HEK293 (cell line): ENCODE measurements at regions not wholly inside any gene's neighbourhood (a gene's known extent, or its start where the extent isn't known, plus 50 kb on each side); places are given as distances from the start of the nearest gene placed in this dataset.
A peak's percentile ranks its signal among the peaks of the same experiment; 100 is the strongest.

Experiments used
- CTCF ChIA-PET: fragments of 350-600 bp; formaldehyde crosslinking; extraction: SDS; loops from one replicate; lab custom pipeline; 2021; ENCODE audit warnings: antibody characterized with exemption; lab: Yijun Ruan, JAX
- POLR2A ChIA-PET: fragments of 300-600 bp; formaldehyde crosslinking; extraction: SDS; loops from one replicate; lab custom pipeline; 2020; ENCODE audit warnings: antibody characterized with exemption, inconsistent platforms; lab: Yijun Ruan, JAX
- H3K27ac ChIP-seq: fragments of 200-500 bp; sonication (Bioruptor generic); 2 replicates; pipeline ENCODE4 v1.5.1; 2014; ENCODE audit warnings: low read depth, low read length, control low read depth, inconsistent platforms; ENCODE audit errors: extremely low read depth
- H3K36me3 ChIP-seq, 2 experiments: fragments of 200-500 bp in 1 of 2; sonication (Bioruptor generic) in 1 of 2; 1 replicate in 1 of 2; 2 replicates in 1 of 2; pipeline ENCODE4 v1.5.1; 2014 to 2017; ENCODE audit warnings: inconsistent platforms in 2 of 2, low read length in 2 of 2; ENCODE audit not compliant: control insufficient read depth in 2 of 2, insufficient read depth in 1 of 2
- H3K4me1 ChIP-seq: fragments of 200-500 bp; sonication (Bioruptor generic); 2 replicates; pipeline ENCODE4 v1.5.1; 2014; ENCODE audit warnings: mild to moderate bottlenecking, low read length, inconsistent platforms; ENCODE audit not compliant: control insufficient read depth, insufficient read depth
- H3K4me3 ChIP-seq: 2 replicates; pipeline ENCODE4 v1.5.1; 2011; ENCODE audit warnings: low read depth, mild to moderate bottlenecking, control low read depth, low read length, moderate library complexity
- H3K9me3 ChIP-seq: fragments of 200-500 bp; sonication (Bioruptor generic); 2 replicates; pipeline ENCODE4 v1.5.1; 2014; ENCODE audit warnings: low read depth, low read length, inconsistent platforms; ENCODE audit not compliant: control insufficient read depth, insufficient read depth
- ATF2 ChIP-seq: fragments of 450-650 bp; formaldehyde crosslinking; IDR thresholded peaks from 2 replicates; pipeline ENCODE4 v1.5.1; 2016; ENCODE audit warnings: missing biosample characterization, missing genetic modification characterization, low read depth
- ELK4 ChIP-seq: IDR thresholded peaks from 2 replicates; pipeline ENCODE4 v1.6.1; 2011; ENCODE audit warnings: mild to moderate bottlenecking, low read depth, low read length, borderline replicate concordance
- GFI1B ChIP-seq: fragments of 450-650 bp; formaldehyde crosslinking; IDR thresholded peaks from 2 replicates; pipeline ENCODE4 v1.5.1; 2016; ENCODE audit warnings: missing biosample characterization, missing genetic modification characterization
- KLF7 ChIP-seq: fragments of 450-650 bp; formaldehyde crosslinking; IDR thresholded peaks from 2 replicates; pipeline ENCODE4 v1.5.1; 2016; ENCODE audit warnings: missing biosample characterization, missing genetic modification characterization, borderline replicate concordance
- KLF8 ChIP-seq: fragments of 450-650 bp; formaldehyde crosslinking; IDR thresholded peaks from 2 replicates; pipeline ENCODE4 v1.5.1; 2016; ENCODE audit warnings: missing biosample characterization, missing genetic modification characterization
- KLF9 ChIP-seq: fragments of 450-650 bp; formaldehyde crosslinking; IDR thresholded peaks from 2 replicates; pipeline ENCODE4 v1.5.1; 2016; ENCODE audit warnings: missing biosample characterization, missing genetic modification characterization, low read depth
- MZF1 ChIP-seq: fragments of 450-650 bp; formaldehyde crosslinking; IDR thresholded peaks from 2 replicates; pipeline ENCODE4 v1.5.1; 2017; ENCODE audit warnings: missing biosample characterization, missing genetic modification characterization, borderline replicate concordance
- PRDM4 ChIP-seq: fragments of 450-650 bp; formaldehyde crosslinking; IDR thresholded peaks from 2 replicates; pipeline ENCODE4 v1.5.1; 2017; ENCODE audit warnings: missing biosample characterization, missing genetic modification characterization
- YY2 ChIP-seq: fragments of 450-650 bp; formaldehyde crosslinking; IDR thresholded peaks from 2 replicates; pipeline ENCODE4 v1.5.1; 2016; ENCODE audit warnings: missing biosample characterization, missing genetic modification characterization
- ZNF112 ChIP-seq: fragments of 450-650 bp; formaldehyde crosslinking; IDR thresholded peaks from 2 replicates; pipeline ENCODE4 v1.5.0; 2017; ENCODE audit warnings: missing biosample characterization, missing genetic modification characterization
- ZNF138 ChIP-seq: fragments of 450-650 bp; formaldehyde crosslinking; IDR thresholded peaks from 2 replicates; pipeline ENCODE4 v1.5.1; 2016; ENCODE audit warnings: missing biosample characterization, missing genetic modification characterization, borderline replicate concordance
- ZNF174 ChIP-seq: fragments of 450-650 bp; formaldehyde crosslinking; IDR thresholded peaks from 2 replicates; pipeline ENCODE4 v1.5.0; 2017; ENCODE audit warnings: missing biosample characterization, mild to moderate bottlenecking, missing genetic modification characterization
- ZNF18 ChIP-seq: fragments of 450-650 bp; formaldehyde crosslinking; IDR thresholded peaks from 2 replicates; pipeline ENCODE4 v1.5.1; 2016; ENCODE audit warnings: missing biosample characterization, missing genetic modification characterization
- ZNF211 ChIP-seq: fragments of 450-650 bp; formaldehyde crosslinking; IDR thresholded peaks from 2 replicates; pipeline ENCODE4 v1.5.1; 2016; ENCODE audit warnings: low read depth, missing biosample characterization, missing genetic modification characterization
- ZNF354C ChIP-seq: fragments of 450-650 bp; formaldehyde crosslinking; IDR thresholded peaks from 2 replicates; pipeline ENCODE4 v1.5.1; 2016; ENCODE audit warnings: missing biosample characterization, missing genetic modification characterization, low read depth, borderline replicate concordance
- ZNF433 ChIP-seq: fragments of 450-650 bp; formaldehyde crosslinking; IDR thresholded peaks from 2 replicates; pipeline ENCODE4 v1.5.1; 2016; ENCODE audit warnings: missing biosample characterization, missing genetic modification characterization, low read depth
- ZNF48 ChIP-seq: fragments of 450-650 bp; formaldehyde crosslinking; IDR thresholded peaks from 2 replicates; pipeline ENCODE4 v1.5.1; 2016; ENCODE audit warnings: missing biosample characterization, missing genetic modification characterization
- ZNF521 ChIP-seq: fragments of 450-650 bp; formaldehyde crosslinking; IDR thresholded peaks from 2 replicates; pipeline ENCODE4 v1.5.1; 2017; ENCODE audit warnings: missing biosample characterization, mild to moderate bottlenecking, missing genetic modification characterization
- ZNF585B ChIP-seq: fragments of 450-650 bp; formaldehyde crosslinking; IDR thresholded peaks from 2 replicates; pipeline ENCODE4 v1.5.1; 2016; ENCODE audit warnings: missing biosample characterization, missing genetic modification characterization
- ZNF623 ChIP-seq: fragments of 450-650 bp; formaldehyde crosslinking; IDR thresholded peaks from 2 replicates; pipeline ENCODE4 v1.5.1; 2016; ENCODE audit warnings: missing biosample characterization, missing genetic modification characterization
- ZNF785 ChIP-seq: fragments of 450-650 bp; formaldehyde crosslinking; IDR thresholded peaks from 2 replicates; pipeline ENCODE4 v1.5.1; 2016; ENCODE audit warnings: missing biosample characterization, missing genetic modification characterization
- ZNF837 ChIP-seq: fragments of 450-650 bp; formaldehyde crosslinking; IDR thresholded peaks from 2 replicates; pipeline ENCODE4 v1.5.1; 2016; ENCODE audit warnings: missing biosample characterization, missing genetic modification characterization
- ZSCAN4 ChIP-seq: fragments of 450-650 bp; formaldehyde crosslinking; IDR thresholded peaks from 2 replicates; pipeline ENCODE4 v1.5.1; 2017; ENCODE audit warnings: missing biosample characterization, missing genetic modification characterization

- ChIA-PET CTCF (interaction anchor here (0.5 to 4.5 kb wide), 3 partner anchors 33 to 536 kb away, joined by 3 to 21 read pairs (median 4); no protein-coding TSS in a partner anchor), POLR2A (no interaction called here)
These were observed 181.8 kb upstream of the RAG2 start for GRCh38 chr11:36779791-36780190.

GRCh38 chr11:36777311-36777710 lies 179.3 kb upstream of the RAG2 start:
- Histone ChIP-seq H3K36me3 (no peaks in the 10 kb centered on the region), H3K27ac (no peak overlapping the region), H3K9me3 (no peaks in the 10 kb centered on the region), H3K4me1 (no peaks in the 10 kb centered on the region), H3K4me3 (no peak overlapping the region)
- no peak for TF ChIP-seq ZNF837 (tag by site-specific recombination)
- 0 out of 2 replicates have a peak, but pooled peaks have one; percentile 30 for TF ChIP-seq KLF8
- no peak for TF ChIP-seq KLF9
- CTCF ChIA-PET: no interaction called here
- POLR2A ChIA-PET: no interaction called here

More at GRCh38 chr11:36779791-36780190, 181.8 kb upstream of the RAG2 start:
- Histone ChIP-seq H3K36me3 (no peaks in the 10 kb centered on the region), H3K4me1 (no peaks in the 10 kb centered on the region), H3K27ac (no peak overlapping the region), H3K9me3 (no peaks in the 10 kb centered on the region), H3K4me3 (no peak overlapping the region)
- TF ChIP-seq ATF2: no peak
- TF ChIP-seq ZNF521: no peak
- TF ChIP-seq ZNF112 (tag by site-specific recombination): no peak
- TF ChIP-seq GFI1B (tag by site-specific recombination): no peak
- no peak for TF ChIP-seq ZNF48 (tag by site-specific recombination)
- TF ChIP-seq YY2 (tag by site-specific recombination): no peak
- TF ChIP-seq ZNF785 (tag by site-specific recombination): no peak
- TF ChIP-seq ZNF174 (tag by site-specific recombination): no peak
- TF ChIP-seq ELK4: no peak
- no peak for TF ChIP-seq PRDM4
- TF ChIP-seq ZSCAN4 (tag by site-specific recombination): no peak
- TF ChIP-seq ZNF354C (tag by site-specific recombination): no peak

GRCh38 chr11:36775756-36776155 lies 177.7 kb upstream of the RAG2 start:
- no peak for TF ChIP-seq ZNF623
- no peak for TF ChIP-seq ZNF211 (tag by site-specific recombination)
- TF ChIP-seq ZNF138 (tag by site-specific recombination): no peak
- no peak for TF ChIP-seq KLF7 (tag by site-specific recombination)
- no peak for TF ChIP-seq ZNF433 (tag by site-specific recombination)
- no peak for TF ChIP-seq ZNF18 (tag by site-specific recombination)
- TF ChIP-seq ZNF585B: no peak
- no peak for TF ChIP-seq MZF1 (tag by site-specific recombination)
- Histone ChIP-seq H3K4me1 (no peaks in the 10 kb centered on the region), H3K4me3 (no peak overlapping the region), H3K27ac (no peak overlapping the region), H3K36me3 (no peaks in the 10 kb centered on the region), H3K9me3 (no peaks in the 10 kb centered on the region)
- ChIA-PET CTCF (interaction anchor here (0.7 to 1.7 kb wide), 4 partner anchors 13 to 32 kb away, joined by 3 to 8 read pairs (median 4); no protein-coding TSS in a partner anchor), POLR2A (no interaction called here)
